GM19043 (cell line): ENCODE measurements at regions not wholly inside any gene's neighbourhood (a gene's known extent, or its start where the extent isn't known, plus 50 kb on each side); places are given as distances from the start of the nearest gene placed in this dataset.
"Not testable (repeated sequence)": the region's sequence is repeated elsewhere in the genome, so short reads cannot be mapped to it uniquely, and the experiment has no call there.

Experiments used
- ATAC-seq: cut with Tn5 transposase; IDR thresholded peaks from one replicate; pipeline ENCODE4 v1.9.1; 2021; ENCODE audit warnings: low read depth; ENCODE audit not compliant: unreplicated experiment

DNA sequence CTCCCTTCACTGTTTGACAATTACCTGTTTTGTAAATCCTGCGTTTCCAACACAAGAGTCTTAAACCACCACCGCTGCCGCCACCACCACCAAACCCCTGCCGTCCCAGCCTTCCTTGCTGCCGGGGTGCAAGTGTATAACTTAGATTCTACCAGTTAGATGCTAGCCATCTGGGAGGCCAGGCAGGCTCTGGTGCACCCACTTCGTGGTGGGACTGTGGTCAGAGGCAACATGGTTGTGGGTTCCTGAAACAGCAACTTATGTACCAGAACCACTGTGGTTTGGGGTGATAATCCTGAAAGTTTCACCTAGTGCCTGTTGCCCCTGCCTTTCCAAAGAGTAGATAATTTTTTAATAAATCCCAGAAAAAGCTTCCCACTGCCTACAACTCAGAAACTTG is 510.5 kb downstream of the CCSER2 start:
- no peak for ATAC-seq

DNA sequence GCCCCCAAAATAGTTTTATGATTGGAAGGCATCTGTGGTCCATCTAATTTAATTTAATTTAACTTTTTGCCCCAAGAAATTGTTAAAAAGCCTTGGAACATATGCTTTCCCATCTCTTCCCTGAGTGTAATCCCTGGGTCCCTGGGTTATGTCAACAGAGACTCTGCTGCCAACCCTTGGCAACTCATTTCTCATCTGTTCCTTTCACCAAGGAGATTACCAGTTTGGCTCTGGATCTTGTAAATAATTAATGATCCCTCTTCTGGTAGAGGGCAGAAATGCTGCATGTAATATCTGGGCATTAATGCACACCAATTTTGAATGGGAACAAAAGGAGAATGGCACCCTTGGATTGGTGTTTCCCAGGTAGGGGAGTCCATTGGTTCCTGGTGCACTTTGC is 514.2 kb downstream of the CCSER2 start:
- ATAC-seq: no peak

DNA sequence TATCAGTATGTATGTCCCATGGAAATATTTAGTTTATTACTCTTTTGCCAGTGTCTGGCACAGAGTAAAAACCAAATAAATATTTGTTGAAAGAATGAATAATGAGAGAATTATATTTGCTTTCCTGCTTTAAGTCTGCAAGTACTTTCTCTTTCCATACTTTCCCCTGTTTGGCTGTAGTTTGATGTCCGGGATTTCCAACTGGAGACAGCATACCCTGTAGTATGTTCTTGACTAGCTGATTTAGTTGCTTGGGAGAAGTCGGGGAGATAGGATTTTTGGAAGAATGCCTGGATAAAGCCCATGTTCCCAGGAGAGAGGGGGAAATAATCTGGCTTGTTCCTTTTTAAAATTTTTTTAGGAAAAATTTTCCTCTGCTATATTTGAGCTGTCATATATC is 516.1 kb downstream of the CCSER2 start:
- ATAC-seq: no peak

DNA sequence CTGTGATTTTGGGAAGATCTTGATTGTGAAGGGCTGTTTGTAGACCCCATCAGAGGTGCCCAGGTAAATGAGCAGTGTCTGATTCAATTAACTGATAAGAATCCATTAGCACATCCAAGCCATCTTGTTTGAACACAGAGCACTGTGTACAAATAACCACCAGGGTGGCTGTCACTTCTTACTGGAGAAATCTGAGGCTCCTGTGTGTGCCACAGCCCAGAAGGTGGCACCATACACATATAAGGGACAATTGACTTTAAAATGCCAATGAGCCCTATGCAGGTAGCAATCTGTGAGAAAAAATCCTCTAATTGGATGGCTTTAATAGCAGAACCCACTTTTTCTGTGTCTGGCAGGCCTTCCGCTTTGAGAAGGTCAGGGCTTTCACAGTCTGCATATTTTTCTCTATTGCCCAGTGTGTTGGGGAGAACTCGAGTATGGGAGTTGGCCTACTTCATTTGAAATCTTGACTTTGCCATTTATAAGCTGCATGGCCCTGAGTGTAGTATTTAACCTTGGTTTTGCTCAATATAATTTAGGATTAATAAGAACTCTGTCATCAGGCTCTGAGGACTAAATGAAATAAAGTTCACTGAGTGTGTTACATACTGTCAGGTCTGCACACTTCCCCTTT is 517.4 kb downstream of the CCSER2 start:
- ATAC-seq: no peak

DNA sequence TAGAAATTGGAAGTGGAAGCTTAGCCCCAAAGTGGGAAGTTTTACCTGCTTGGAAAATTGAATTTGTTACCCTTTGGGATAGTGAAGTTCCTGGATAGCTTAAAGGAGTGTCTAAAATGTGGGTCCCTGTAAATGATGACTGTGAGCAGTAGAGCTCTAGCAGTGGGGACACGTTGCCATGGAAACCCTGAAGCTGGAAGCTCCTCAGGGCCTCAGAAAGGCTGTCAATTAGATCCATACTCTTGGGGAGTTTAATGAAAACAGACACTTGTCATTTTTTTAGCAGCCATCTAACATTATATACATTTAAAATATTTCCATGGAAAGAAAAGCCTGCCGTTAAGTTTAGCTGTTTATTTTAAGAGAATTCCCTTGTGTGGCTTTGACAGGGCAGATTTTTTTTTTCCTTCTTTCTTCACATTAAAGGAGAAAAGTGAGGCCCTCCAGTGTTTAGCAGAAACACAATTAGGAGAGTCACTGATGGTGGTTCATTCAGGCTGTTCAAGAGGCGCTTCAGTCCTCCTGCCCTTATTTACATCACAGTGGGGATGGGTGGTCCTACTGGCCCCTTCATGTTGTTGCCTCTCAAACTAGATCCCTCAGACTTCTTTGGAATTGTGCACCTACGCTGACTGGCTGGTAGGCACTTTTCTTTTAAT is 518.4 kb downstream of the CCSER2 start:
- no peak for ATAC-seq

DNA sequence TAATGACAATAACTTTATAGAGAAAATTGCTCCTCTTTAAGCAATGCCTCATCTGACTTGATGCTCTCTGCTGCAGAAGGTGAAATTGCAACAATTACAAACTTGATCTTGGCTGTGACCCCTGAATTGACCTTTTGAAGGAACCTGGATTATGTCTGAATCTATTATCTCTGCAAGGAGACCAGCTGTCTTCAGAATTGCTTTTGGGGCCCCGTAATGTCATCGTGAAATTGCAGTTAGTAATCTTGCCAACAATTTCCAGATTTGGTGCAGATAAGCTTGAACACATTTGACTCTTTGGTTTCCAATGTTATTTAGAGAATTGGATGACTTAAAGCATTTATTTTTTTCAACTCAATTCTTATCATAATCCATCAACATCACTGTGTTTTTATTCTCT is 520.6 kb downstream of the CCSER2 start:
- ATAC-seq: no peak

DNA sequence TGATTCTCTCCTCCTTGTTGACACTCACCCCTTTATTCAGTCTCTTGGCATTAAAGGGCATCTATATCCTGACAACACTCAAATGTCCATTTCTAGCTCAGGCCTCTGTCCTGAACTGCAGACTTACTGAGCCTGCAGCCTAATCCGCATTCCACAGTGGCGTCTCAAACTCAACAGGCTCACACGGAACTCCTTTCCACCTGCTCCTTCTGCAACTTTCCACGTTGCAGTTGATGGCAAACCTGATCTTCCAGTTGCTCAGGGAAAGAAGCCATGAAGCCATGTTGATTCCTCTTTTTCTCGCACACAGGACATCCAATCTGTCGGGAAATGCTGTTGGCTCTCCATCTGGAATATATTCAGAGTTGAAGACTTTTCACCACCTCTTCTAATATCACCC is 522.4 kb downstream of the CCSER2 start:
- ATAC-seq: no peak

DNA sequence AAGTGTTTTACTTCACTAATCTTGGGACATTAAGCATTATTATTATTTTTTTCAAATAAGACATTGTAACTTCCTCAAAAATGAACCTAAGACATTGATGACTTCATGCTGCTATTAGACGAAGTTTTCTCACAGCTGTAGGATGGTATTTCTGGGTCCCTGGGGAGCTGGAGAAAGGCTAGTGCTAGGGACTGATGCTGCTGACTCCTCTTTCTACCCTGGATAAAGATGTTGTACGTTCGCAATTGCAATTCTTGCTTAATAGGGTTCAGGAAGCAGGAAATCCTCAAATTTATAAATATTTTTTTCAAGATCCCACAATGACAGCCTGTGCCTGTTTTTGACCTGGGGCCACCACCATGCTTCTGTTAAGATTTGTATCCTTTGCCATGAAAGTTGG is 526.0 kb downstream of the CCSER2 start:
- ATAC-seq: no peak

DNA sequence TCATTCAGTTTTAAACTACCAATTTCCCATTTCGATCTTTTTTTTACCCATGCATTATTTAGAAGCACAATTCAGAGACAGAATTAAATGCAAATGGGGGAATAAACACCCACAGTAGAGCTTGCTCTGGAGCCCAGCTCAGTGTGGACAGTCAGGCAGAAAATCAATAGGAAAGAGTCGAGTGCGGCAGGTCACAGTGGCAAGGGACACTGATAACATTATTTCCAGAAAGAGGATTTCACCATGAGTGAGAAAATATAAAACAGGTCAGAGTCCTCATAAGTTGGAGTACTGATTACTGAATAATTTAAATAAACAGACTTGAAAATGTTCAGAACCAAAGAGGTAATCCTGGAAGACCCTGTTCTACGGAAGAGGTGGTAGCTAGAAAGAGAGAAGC is 532.5 kb downstream of the CCSER2 start:
- ATAC-seq: no peak

DNA sequence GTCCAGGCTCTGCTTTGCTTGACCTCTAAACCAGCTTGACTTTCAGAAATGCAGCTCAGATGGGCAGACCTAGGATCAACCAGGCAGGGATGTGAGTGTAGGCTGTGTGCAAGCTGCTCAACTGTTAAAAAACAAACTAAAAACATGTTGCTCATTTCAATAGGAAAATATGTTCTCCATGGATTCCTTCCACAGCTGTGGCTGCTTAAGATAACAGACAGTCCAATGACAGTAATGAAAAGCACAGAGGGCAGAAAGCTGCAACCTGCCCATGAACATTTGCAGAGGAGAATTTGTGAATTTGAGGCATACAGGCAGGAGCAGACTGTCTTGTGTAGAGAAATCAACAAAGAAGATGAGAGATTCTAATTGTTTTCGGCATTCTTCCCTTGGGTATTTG is 534.2 kb downstream of the CCSER2 start:
- no peak for ATAC-seq

DNA sequence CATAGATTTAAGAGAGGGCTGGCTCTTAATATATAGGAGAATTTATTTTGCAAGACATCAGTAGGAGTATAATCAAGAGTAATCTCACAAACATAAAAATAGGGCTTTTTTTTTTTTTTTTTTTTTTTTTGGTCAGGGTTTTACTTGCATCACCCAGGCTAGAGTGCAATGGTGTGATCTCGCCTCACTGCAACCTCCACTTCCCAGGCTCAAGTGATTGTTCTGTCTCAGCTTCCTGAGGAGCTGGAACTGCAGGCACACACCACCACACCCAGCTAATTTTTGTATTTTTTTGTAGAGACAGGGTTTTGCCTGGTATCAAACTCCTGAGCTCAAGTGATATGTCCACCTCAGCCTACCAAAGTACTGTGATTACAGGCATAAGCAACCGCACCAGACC is 535.3 kb downstream of the CCSER2 start:
- ATAC-seq: no peak

DNA sequence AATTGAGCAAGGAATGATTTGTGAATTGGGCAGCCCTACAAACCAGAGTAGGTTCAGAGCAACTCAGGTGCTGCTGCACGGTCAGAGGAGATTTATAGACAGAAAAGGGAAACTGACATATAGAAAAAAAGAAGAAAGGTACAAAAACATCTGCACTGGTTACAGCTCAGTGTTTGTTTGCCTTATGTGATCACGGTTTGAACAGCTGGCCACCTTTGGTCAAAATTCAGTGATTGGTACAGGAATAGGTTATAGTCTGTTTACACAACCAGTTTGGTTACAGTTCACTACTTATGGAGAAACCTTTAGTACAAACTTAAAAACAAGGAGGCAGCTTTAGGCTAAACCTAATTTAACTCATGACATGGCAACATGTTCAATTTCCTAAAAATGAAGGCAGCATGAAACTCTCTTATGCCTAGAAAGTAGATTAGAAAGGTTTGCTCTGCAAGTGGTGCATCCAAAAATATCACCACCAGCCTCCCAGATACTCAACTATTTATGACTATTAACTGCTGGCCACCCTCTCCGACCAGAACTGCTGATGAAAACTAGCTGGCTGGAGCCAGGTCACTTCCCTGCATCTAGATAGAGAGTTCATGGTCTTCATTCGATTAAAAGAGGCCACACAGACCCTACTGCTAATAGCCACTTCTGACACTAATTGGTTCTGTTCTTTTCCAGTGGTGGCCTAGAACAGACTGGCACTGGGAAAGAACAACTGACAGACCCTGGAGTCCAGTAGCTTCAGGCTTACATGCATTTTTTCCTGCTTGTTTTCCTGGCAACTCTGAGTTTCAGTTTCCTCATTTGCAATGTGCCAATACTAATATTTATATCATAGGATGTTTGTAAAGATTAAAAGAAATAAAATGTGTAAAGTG is 548.0 kb downstream of the CCSER2 start:
- no peak for ATAC-seq

DNA sequence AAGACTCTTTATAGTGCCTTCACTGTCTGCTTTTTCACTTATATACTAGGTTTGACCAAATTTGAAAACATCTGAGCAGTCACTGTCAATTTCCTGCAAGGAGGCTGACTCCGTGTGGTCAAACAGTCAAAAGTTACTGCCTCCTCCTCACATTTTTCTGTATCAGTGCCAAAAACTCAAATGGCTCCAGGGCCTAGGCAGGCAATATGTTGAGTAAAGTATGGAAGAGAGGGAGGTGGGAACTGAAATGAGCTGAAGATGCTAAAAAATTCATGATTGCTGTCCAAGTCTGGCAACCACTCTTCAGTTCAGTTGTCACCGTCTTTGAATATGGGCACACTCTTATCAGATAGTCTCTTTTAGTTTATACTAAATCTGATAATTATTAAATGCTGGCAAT is 551.6 kb downstream of the CCSER2 start:
- ATAC-seq: no peak

DNA sequence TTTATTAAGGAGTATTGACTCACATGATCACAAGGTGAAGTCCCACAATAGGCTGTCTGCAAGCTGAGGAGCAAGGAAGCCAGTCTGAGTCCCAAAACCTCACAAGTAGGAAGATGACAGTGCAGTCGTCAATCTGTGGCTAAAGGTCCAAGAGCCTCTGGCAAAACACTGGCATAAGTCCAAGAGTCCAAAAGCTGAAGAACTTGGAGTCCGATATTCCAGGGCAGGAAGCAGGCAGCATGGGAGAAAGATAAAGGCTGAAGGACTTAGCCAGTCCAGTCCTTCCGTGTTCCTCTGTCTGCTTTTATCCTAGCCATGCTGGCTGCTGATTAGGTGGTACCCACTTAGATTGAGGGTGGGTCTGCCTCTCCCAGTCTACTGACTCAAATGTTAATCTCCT is 553.3 kb downstream of the CCSER2 start:
- ATAC-seq: not testable (repeated sequence)

DNA sequence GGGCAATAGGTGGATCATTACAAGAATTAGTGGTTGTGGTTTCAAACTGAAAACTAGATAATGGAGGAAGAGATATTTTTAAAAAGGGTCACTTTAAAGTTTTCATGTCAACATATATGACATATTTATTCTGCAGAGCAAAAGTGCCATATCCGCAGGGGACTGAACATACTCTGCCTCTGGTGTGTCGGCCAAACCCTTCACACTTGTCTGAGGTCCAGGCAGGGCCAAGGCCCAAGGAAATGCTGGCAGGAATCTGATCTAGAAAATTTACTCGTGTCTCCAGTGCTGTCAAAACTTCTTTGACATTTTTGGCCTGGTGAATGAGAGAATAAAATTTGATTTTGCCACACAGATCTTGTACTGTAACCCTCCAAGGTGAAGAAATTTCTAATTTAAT is 562.3 kb downstream of the CCSER2 start:
- no peak for ATAC-seq

DNA sequence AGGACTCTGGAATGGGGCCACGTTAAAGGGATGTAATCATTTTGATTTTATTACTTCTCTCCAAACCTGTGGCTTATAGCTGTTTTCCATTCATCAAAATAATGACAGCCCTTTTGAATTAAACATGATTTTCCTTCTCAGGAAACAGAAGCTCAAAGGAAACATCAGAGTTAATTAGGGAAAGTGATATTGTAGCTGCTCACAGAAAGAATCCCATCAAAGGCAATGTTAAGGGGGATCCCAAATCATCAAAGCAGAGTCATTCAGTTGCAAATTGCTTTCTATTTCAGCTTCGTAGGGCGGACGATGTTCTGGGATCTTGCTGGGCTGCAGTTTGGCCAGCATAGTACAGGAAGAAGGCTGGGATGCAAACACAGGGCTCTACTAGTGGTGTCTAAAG is 563.2 kb downstream of the CCSER2 start:
- ATAC-seq: no peak

DNA sequence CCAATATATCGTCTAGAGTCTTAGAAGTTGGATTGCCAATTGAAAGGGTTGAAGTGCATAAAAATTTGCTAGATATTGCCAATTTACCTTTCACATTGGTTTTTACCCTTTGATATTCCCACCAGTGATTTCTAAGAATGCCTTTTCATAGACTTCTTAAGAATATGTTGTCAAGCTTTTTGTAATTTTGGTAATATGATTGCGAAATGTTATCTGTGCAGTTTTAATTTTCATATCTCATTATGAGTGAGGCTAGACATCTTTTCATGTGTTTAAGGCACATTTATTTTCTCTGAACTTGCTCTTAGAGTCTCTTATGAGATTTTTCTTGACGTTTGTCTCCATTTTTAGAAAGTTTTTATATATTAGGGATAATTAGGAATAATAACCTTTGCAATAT is 567.2 kb downstream of the CCSER2 start:
- no peak for ATAC-seq

DNA sequence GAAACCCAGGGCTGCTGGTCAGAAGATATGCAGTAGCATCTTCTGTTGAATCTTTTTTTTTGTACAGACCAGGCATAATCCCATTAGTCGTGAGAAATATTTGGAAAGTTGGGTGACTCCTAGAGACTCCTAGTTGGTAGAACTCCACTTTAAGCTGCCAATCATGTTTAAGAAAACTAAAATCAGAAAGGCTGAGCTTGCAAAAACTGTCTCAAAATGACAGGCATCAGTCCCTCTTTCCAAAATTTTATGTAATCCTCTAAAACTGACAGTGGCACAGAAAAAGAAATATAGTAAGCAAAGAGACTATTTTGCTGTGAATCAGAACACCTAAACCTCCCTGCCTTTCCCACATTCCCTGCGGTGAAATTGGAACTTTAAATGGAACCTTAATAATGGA is 568.5 kb downstream of the CCSER2 start:
- ATAC-seq: no peak

DNA sequence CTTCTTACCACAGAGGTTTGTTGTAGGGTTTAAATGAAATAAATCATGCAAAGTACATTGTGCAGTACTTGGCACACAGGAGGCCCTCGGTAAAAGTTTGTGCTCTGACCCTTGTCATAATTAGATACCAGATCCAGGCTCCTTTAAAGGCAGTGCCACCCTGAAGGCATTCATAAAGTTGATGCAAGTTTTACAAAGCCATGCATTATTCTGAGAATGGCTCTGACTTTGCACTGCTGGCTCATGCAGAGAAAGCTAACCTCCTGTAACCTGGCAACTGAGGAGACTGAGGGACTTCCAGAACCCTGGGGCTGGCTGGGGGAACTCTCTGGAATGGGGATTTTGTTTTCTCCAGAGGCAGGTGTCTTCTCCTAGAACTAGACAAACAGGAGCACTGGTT is 570.9 kb downstream of the CCSER2 start:
- no peak for ATAC-seq

DNA sequence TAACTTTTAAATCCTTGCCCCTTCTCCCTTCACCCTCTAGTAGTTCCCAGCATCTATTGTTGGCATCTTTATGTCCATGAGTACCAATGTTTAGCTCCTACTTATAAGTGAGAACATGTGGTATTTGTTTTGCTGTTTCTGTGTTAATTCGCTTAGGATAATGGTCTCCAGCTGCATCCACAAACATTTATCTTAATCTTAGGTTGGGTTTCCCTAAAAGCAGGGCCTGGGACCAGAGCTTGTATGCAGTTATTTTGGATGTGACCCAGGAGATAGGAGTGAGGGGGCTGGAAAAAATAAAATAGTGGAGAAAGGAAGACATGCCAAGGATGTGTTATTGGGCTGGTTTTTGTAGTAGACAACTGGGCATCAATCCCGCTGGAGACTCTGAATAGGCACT is 571.8 kb downstream of the CCSER2 start:
- no peak for ATAC-seq

DNA sequence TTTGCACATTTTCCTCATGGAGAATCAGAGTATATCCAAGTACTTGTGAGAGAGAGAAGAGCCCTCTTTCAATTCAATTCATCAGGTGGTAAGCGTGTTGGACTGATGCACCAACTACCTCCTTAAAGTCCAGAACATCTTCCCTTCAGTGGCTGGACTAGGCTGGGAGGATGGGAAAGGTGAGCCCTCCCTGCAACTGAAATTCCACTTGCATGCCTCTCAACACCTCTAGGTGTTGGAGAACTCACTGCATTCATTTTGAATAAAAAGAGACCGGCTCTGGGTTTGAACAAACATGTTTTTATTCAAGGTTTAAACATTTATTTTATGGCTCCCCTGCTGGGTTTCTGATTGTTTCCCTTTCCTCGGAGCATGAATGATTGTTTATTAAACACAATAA is 573.5 kb downstream of the CCSER2 start:
- ATAC-seq: no peak

DNA sequence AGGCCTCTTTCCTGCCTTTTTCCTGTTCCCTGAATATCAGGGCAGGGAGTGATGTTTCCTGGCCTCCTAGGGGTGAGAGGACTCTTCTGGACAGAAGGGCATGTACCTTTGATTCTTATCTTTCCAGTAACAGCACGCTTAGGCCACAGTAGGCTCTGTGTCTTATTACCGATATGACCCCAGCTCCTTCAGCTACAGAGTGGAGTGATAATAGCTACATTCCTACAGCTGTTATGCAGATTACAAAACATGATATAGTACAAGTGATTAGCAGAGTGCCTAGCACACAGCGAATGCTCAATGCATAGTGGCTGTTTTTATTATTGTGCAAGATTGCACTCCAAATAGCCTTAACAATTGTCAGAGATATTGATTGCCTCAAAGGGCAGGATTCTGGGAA is 574.2 kb downstream of the CCSER2 start:
- ATAC-seq: no peak
